GM23338 (cell line): ENCODE measurements at regions not wholly inside any gene's neighbourhood (a gene's known extent, or its start where the extent isn't known, plus 50 kb on each side); places are given as distances from the start of the nearest gene placed in this dataset.

ENCODE experiments used
- ATAC-seq: fragments of 200-7000 bp; cut with Tn5 transposase; 3 replicates; pipeline ENCODE4 v1.9.1; 2020
- DNase-seq: peaks from one replicate; pipeline ENCODE4 v3.0.0-alpha.2; 2015; ENCODE audit warnings: low spot score
- H2AFZ ChIP-seq: fragments of 200-600 bp; sonication (generic); 2 replicates; pipeline ENCODE4 v1.8.0; 2016; ENCODE audit warnings: antibody characterized with exemption, mild to moderate bottlenecking, moderate library complexity
- H3F3A ChIP-seq: fragments of 200-600 bp; sonication (generic); replicated peaks from 2 replicates; pipeline ENCODE4 v1.8.0; 2017; ENCODE audit warnings: antibody characterized with exemption, mixed run types, low read depth
- H3K27ac ChIP-seq: fragments of 200-600 bp; sonication (generic); 2 replicates; pipeline ENCODE4 v1.6.1; 2016; ENCODE audit warnings: low read depth
- H3K27me3 ChIP-seq: fragments of 200-600 bp; sonication (generic); 2 replicates; pipeline ENCODE4 v1.8.0; 2016; ENCODE audit warnings: mild to moderate bottlenecking, mixed run types, moderate library complexity; ENCODE audit not compliant: insufficient read depth
- H3K36me3 ChIP-seq: fragments of 200-600 bp; sonication (generic); 2 replicates; pipeline ENCODE4 v1.8.0; 2016; ENCODE audit warnings: mild to moderate bottlenecking; ENCODE audit not compliant: insufficient read depth
- H3K4me1 ChIP-seq: fragments of 200-600 bp; sonication (generic); 2 replicates; pipeline ENCODE4 v1.8.0; 2016; ENCODE audit warnings: mild to moderate bottlenecking, moderate library complexity; ENCODE audit not compliant: insufficient read depth
- H3K4me2 ChIP-seq: fragments of 200-600 bp; sonication (generic); 2 replicates; pipeline ENCODE4 v1.7.1; 2017; ENCODE audit warnings: mixed run types
- H3K4me3 ChIP-seq: fragments of 200-600 bp; sonication (generic); 2 replicates; pipeline ENCODE4 v1.6.1; 2016; ENCODE audit warnings: mixed run types
- H3K79me2 ChIP-seq: fragments of 200-600 bp; sonication (generic); replicated peaks from 2 replicates; pipeline ENCODE4 v1.8.0; 2017; ENCODE audit warnings: mild to moderate bottlenecking; ENCODE audit not compliant: insufficient read depth
- H3K9me2 ChIP-seq: fragments of 200-600 bp; sonication (generic); 2 replicates; pipeline ENCODE4 v1.8.0; 2017; ENCODE audit not compliant: insufficient read depth
- H4K20me1 ChIP-seq: fragments of 200-600 bp; sonication (generic); replicated peaks from 2 replicates; pipeline ENCODE4 v1.8.0; 2017; ENCODE audit warnings: mild to moderate bottlenecking; ENCODE audit not compliant: insufficient read depth
- H3K27ac Mint-ChIP-seq: 2 replicates; pipeline ENCODE4 v1.8.0; 2020; ENCODE audit warnings: inconsistent platforms, mild to moderate bottlenecking, moderate library complexity, mixed read lengths
- H3K27me3 Mint-ChIP-seq: 3 replicates; pipeline ENCODE4 v1.8.0; 2022; ENCODE audit warnings: low read depth, mild to moderate bottlenecking, moderate library complexity, mixed read lengths, inconsistent platforms; ENCODE audit not compliant: insufficient read depth, poor library complexity
- H3K36me3 Mint-ChIP-seq: 3 replicates; pipeline ENCODE4 v1.8.0; 2021; ENCODE audit warnings: low read depth, mild to moderate bottlenecking, inconsistent platforms, moderate library complexity, mixed read lengths
- H3K4me1 Mint-ChIP-seq: 3 replicates; pipeline ENCODE4 v1.8.0; 2020; ENCODE audit warnings: mild to moderate bottlenecking, inconsistent platforms, mixed read lengths
- H3K4me3 Mint-ChIP-seq: 3 replicates; pipeline ENCODE4 v1.8.0; 2021; ENCODE audit warnings: moderate library complexity, mild to moderate bottlenecking, inconsistent platforms, mixed read lengths
- H3K9me3 Mint-ChIP-seq: 3 replicates; pipeline ENCODE4 v1.8.0; 2020; ENCODE audit warnings: moderate library complexity, mild to moderate bottlenecking, inconsistent platforms, mixed read lengths
- CREB1 ChIP-seq: fragments of 250-450 bp; sonication (Bioruptor Pico); IDR thresholded peaks from 2 replicates; pipeline ENCODE4 v1.5.0; 2020; ENCODE audit warnings: low read depth, mild to moderate bottlenecking, moderate library complexity
- EZH2 ChIP-seq: fragments of 200-600 bp; sonication (generic); IDR thresholded peaks from one replicate; pipeline ENCODE4 v1.8.0; 2017; ENCODE audit warnings: antibody characterized with exemption, mild to moderate bottlenecking, low read depth; ENCODE audit not compliant: unreplicated experiment
- EZH2phosphoT487 ChIP-seq: fragments of 200-600 bp; sonication (generic); IDR thresholded peaks from one replicate; pipeline ENCODE4 v1.8.1; 2018; ENCODE audit warnings: antibody characterized with exemption; ENCODE audit not compliant: unreplicated experiment
- NANOG ChIP-seq: IDR thresholded peaks from 2 replicates; pipeline ENCODE4 v1.6.1; 2016; ENCODE audit warnings: antibody characterized with exemption, borderline replicate concordance
- POLR2AphosphoS5 ChIP-seq: IDR thresholded peaks from 2 replicates; pipeline ENCODE4 v1.6.1; 2016; ENCODE audit warnings: antibody characterized with exemption, low read depth
- STAT1 ChIP-seq: IDR thresholded peaks from one replicate; pipeline ENCODE4 v1.6.1; 2016; ENCODE audit warnings: antibody characterized with exemption; ENCODE audit not compliant: unreplicated experiment
- TF ChIP-seq, protein P1 (sequence below), 2 experiments: fragments of 200-600 bp in 1 of 2; sonication (generic) in 1 of 2; conservative IDR thresholded peaks; 2 replicates each; pipeline versions ENCODE4 v1.5.1 to v1.6.1; 2016 to 2017; ENCODE audit warnings: antibody characterized with exemption in 2 of 2, low read depth in 2 of 2, mild to moderate bottlenecking in 2 of 2, moderate library complexity in 1 of 2
- TF ChIP-seq, protein P2 (sequence below): fragments of 250-450 bp; sonication (Bioruptor Pico); IDR thresholded peaks from 2 replicates; pipeline ENCODE4 v1.5.0; 2020; ENCODE audit warnings: mild to moderate bottlenecking, moderate library complexity

DNA sequence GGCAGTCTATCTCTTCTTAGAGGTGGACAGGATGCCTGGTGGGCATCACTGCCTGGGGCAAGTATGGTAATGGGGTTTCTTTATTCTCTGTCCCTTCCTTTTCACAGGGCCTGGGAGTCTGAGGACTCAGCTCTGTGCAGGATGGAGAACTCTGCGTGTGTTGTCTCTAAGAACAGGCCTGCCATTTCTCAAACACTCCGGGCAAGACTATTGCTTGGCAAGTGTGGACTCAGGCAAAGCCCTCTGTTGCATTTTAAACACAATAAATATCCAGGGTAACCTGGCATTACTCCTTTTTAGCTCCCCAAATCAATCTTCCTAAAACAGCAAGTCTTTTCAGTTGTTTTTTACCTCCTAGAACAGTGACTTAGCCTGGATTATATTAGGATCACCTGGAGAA is 185.1 kb upstream of the ROPN1 start:
- no peak overlapping the region for H3K27ac Mint-ChIP-seq
- ATAC-seq = no peak
- Histone ChIP-seq H4K20me1 (no peaks in the 10 kb centered on the region), H3K27me3 (no peaks in the 10 kb centered on the region), H3K79me2 (no peaks in the 10 kb centered on the region), H3K27ac (no peak overlapping the region), H3K4me3 (no peak overlapping the region), H3F3A (no peaks in the 10 kb centered on the region), H3K9me2 (peaks cover 4% of the 10 kb centered on the region; the same call in 1 of the 2 replicates), H3K4me2 (no peak overlapping the region), H3K36me3 (no peaks in the 10 kb centered on the region), H2AFZ (no peak overlapping the region), H3K4me1 (no peaks in the 10 kb centered on the region)
- H3K4me3 Mint-ChIP-seq = no peak overlapping the region
- H3K27me3 Mint-ChIP-seq = peaks cover 3% of the 10 kb centered on the region
- DNase-seq = no peak
- H3K9me3 Mint-ChIP-seq = no peaks in the 10 kb centered on the region; the same call in 2 of the 3 replicates
- peaks cover 6% of the 10 kb centered on the region; the same call in 2 of the 3 replicates for H3K4me1 Mint-ChIP-seq
- TF ChIP-seq, protein P1, sequence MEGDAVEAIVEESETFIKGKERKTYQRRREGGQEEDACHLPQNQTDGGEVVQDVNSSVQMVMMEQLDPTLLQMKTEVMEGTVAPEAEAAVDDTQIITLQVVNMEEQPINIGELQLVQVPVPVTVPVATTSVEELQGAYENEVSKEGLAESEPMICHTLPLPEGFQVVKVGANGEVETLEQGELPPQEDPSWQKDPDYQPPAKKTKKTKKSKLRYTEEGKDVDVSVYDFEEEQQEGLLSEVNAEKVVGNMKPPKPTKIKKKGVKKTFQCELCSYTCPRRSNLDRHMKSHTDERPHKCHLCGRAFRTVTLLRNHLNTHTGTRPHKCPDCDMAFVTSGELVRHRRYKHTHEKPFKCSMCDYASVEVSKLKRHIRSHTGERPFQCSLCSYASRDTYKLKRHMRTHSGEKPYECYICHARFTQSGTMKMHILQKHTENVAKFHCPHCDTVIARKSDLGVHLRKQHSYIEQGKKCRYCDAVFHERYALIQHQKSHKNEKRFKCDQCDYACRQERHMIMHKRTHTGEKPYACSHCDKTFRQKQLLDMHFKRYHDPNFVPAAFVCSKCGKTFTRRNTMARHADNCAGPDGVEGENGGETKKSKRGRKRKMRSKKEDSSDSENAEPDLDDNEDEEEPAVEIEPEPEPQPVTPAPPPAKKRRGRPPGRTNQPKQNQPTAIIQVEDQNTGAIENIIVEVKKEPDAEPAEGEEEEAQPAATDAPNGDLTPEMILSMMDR (conservative IDR thresholded peaks at IDR 0.05; ENCODE audit: low read depth in 2 of 2) = no peak
- no peak for TF ChIP-seq EZH2
- no peak for TF ChIP-seq POLR2AphosphoS5
- no peak for TF ChIP-seq EZH2phosphoT487
- TF ChIP-seq CREB1 (CRISPR knock-in tag) = no peak
- TF ChIP-seq STAT1 = no peak
- no peak for TF ChIP-seq NANOG
- H3K36me3 Mint-ChIP-seq = no peaks in the 10 kb centered on the region

DNA sequence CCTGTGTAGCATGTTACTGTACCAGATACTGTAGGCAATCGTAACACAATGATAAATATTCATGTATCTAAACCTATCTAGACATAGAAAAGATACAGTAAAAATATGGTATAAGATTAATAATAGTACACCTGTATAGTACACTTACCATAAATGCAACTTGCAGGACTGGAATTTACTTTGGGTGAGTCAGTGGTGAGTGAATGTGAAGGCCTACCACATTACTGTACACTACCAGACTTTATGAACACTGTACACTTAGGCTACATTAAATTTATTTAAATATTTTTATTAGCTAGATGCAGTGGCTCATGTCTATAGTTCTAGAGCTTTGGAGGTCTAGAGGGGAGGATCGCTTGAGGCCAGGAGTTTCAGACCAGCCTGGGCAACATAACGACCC is 186.6 kb upstream of the ROPN1 start:
- H4K20me1 ChIP-seq = no peaks in the 10 kb centered on the region

More for the DNA sequence above, 186.6 kb upstream of the ROPN1 start:
- Histone ChIP-seq H2AFZ (no peak overlapping the region), H3K9me2 (peaks cover 4% of the 10 kb centered on the region; the same call in 1 of the 2 replicates), H3K4me2 (no peak overlapping the region), H3K36me3 (no peaks in the 10 kb centered on the region), H3K4me1 (no peaks in the 10 kb centered on the region), H3K79me2 (no peaks in the 10 kb centered on the region), H3K27ac (no peak overlapping the region), H3F3A (no peaks in the 10 kb centered on the region), H3K4me3 (no peak overlapping the region), H3K27me3 (no peaks in the 10 kb centered on the region)
- peaks cover 3% of the 10 kb centered on the region for H3K27me3 Mint-ChIP-seq
- H3K36me3 Mint-ChIP-seq = no peaks in the 10 kb centered on the region
- no peaks in the 10 kb centered on the region; the same call in 2 of the 3 replicates for H3K9me3 Mint-ChIP-seq
- TF ChIP-seq, protein P2, sequence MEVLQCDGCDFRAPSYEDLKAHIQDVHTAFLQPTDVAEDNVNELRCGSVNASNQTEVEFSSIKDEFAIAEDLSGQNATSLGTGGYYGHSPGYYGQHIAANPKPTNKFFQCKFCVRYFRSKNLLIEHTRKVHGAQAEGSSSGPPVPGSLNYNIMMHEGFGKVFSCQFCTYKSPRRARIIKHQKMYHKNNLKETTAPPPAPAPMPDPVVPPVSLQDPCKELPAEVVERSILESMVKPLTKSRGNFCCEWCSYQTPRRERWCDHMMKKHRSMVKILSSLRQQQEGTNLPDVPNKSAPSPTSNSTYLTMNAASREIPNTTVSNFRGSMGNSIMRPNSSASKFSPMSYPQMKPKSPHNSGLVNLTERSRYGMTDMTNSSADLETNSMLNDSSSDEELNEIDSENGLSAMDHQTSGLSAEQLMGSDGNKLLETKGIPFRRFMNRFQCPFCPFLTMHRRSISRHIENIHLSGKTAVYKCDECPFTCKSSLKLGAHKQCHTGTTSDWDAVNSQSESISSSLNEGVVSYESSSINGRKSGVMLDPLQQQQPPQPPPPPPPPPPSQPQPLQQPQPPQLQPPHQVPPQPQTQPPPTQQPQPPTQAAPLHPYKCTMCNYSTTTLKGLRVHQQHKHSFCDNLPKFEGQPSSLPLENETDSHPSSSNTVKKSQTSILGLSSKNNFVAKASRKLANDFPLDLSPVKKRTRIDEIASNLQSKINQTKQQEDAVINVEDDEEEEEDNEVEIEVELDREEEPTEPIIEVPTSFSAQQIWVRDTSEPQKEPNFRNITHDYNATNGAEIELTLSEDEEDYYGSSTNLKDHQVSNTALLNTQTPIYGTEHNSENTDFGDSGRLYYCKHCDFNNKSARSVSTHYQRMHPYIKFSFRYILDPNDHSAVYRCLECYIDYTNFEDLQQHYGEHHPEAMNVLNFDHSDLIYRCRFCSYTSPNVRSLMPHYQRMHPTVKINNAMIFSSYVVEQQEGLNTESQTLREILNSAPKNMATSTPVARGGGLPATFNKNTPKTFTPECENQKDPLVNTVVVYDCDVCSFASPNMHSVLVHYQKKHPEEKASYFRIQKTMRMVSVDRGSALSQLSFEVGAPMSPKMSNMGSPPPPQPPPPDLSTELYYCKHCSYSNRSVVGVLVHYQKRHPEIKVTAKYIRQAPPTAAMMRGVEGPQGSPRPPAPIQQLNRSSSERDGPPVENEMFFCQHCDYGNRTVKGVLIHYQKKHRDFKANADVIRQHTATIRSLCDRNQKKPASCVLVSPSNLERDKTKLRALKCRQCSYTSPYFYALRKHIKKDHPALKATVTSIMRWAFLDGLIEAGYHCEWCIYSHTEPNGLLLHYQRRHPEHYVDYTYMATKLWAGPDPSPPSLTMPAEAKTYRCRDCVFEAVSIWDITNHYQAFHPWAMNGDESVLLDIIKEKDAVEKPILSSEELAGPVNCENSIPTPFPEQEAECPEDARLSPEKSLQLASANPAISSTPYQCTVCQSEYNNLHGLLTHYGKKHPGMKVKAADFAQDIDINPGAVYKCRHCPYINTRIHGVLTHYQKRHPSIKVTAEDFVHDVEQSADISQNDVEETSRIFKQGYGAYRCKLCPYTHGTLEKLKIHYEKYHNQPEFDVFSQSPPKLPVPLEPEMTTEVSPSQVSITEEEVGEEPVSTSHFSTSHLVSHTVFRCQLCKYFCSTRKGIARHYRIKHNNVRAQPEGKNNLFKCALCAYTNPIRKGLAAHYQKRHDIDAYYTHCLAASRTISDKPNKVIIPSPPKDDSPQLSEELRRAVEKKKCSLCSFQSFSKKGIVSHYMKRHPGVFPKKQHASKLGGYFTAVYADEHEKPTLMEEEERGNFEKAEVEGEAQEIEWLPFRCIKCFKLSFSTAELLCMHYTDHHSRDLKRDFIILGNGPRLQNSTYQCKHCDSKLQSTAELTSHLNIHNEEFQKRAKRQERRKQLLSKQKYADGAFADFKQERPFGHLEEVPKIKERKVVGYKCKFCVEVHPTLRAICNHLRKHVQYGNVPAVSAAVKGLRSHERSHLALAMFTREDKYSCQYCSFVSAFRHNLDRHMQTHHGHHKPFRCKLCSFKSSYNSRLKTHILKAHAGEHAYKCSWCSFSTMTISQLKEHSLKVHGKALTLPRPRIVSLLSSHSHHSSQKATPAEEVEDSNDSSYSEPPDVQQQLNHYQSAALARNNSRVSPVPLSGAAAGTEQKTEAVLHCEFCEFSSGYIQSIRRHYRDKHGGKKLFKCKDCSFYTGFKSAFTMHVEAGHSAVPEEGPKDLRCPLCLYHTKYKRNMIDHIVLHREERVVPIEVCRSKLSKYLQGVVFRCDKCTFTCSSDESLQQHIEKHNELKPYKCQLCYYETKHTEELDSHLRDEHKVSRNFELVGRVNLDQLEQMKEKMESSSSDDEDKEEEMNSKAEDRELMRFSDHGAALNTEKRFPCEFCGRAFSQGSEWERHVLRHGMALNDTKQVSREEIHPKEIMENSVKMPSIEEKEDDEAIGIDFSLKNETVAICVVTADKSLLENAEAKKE (CRISPR knock-in tag) = no peak
- no peak for TF ChIP-seq NANOG
- DNase-seq = no peak
- H3K27ac Mint-ChIP-seq = no peak overlapping the region
- no peak overlapping the region for H3K4me3 Mint-ChIP-seq
- no peak for ATAC-seq
- H3K4me1 Mint-ChIP-seq = peaks cover 6% of the 10 kb centered on the region; the same call in 2 of the 3 replicates
